ENCODE measurements at regions not wholly inside any gene's neighbourhood (a gene's known extent, or its start where the extent isn't known, plus 50 kb on each side); places are given as distances from the start of the nearest gene placed in this dataset.

GRCh38 chr13:87052731-87053130 lies 618.4 kb upstream of the SLITRK5 start:
- H3K27ac ChIP-seq (ENCODE audit: poor library complexity, severe bottlenecking): no peak overlapping the region
- H3K27me3 ChIP-seq (ENCODE audit: insufficient read depth, poor library complexity, severe bottlenecking): no peaks in the 10 kb centered on the region
- H3K4me3 ChIP-seq (ENCODE audit: severe bottlenecking): no peak overlapping the region
- H3K4me1 ChIP-seq (ENCODE audit: insufficient read depth, poor library complexity, severe bottlenecking): no peaks in the 10 kb centered on the region
- no peaks in the 10 kb centered on the region for H3K36me3 ChIP-seq (ENCODE audit: low read depth)
- no peaks in the 10 kb centered on the region for H3K9me3 ChIP-seq (ENCODE audit: severe bottlenecking)
- DNase-seq (ENCODE audit: low spot score) (no peak), ATAC-seq (ENCODE audit: low read depth) (no peak)
- TF ChIP-seq CTCF (IDR thresholded peaks at IDR 0.05; ENCODE audit: poor library complexity, severe bottlenecking): no peak

DNA sequence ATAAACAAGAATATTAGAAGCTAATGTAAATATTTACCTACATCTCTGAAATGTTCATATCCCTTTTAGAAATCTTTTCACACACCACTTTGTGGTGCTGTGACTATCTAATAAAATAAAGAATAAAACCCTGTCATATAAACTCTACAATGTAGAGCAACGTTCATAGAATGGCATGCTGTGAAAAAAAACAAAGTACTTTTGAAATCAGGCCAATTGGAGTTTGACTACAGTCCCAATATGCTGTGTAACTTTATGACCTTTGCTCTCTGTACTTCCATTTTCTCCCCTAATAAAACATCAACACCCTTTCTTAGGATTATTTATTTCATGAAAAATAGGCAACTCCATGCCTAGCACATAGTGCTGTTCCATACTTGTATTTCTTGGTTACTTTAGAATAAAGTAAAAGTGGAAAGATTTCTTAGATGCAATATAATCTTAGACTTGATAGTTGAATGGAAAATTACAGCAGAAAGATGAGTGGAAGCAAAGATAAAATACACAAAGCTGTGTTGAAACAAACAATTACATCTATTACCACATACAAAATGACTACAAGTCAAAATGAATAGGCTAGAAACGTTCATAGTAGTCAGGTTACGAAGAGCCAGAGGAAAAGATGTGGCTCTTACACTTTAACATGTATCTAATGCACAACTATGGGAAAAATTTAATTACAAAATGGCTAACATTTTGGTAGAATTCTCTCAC lies 613.2 kb upstream of the SLITRK5 start:
- ATAC-seq (ENCODE audit: low read depth) (no peak), DNase-seq (ENCODE audit: low spot score) (no peak)
- Histone ChIP-seq H3K9me3 (ENCODE audit: severe bottlenecking) (no peaks in the 10 kb centered on the region), H3K27me3 (ENCODE audit: insufficient read depth, poor library complexity, severe bottlenecking) (no peaks in the 10 kb centered on the region), H3K27ac (ENCODE audit: poor library complexity, severe bottlenecking) (no peak overlapping the region), H3K4me1 (ENCODE audit: insufficient read depth, poor library complexity, severe bottlenecking) (no peaks in the 10 kb centered on the region), H3K36me3 (ENCODE audit: low read depth) (no peaks in the 10 kb centered on the region), H3K4me3 (ENCODE audit: severe bottlenecking) (no peak overlapping the region)
- no peak for TF ChIP-seq CTCF (IDR thresholded peaks at IDR 0.05; ENCODE audit: poor library complexity, severe bottlenecking)

DNA sequence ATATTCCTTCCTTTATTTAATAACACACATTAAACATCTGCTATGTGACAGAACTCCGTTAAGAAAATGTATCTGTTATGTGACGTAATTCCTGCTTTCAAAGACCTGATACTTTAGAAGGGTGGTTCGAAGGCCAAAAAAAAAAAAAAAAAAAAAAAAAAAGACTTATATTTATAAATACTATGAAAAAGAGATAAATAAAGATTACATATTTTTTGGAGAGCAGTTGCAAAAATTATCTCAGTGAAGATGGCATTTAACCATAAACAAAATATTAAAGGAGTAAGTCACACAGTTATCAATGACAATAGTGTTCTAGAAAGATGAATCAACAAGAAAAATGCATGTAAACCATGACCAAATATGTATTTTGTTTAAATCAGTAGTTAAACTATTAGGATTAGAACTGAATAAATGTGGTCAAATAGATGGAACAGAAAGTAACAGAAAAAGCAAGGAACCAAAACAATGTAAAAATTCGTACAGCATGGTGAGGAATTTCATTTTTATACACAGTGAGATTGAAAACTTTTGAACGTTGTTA lies 612.3 kb upstream of the SLITRK5 start:
- TF ChIP-seq CTCF (IDR thresholded peaks at IDR 0.05; ENCODE audit: poor library complexity, severe bottlenecking): no peak
- ATAC-seq (ENCODE audit: low read depth) (no peak), DNase-seq (ENCODE audit: low spot score) (no peak)
- Histone ChIP-seq H3K27me3 (ENCODE audit: insufficient read depth, poor library complexity, severe bottlenecking) (no peaks in the 10 kb centered on the region), H3K27ac (ENCODE audit: poor library complexity, severe bottlenecking) (no peak overlapping the region), H3K9me3 (ENCODE audit: severe bottlenecking) (no peaks in the 10 kb centered on the region), H3K36me3 (ENCODE audit: low read depth) (no peaks in the 10 kb centered on the region), H3K4me3 (ENCODE audit: severe bottlenecking) (no peak overlapping the region), H3K4me1 (ENCODE audit: insufficient read depth, poor library complexity, severe bottlenecking) (no peaks in the 10 kb centered on the region)

DNA sequence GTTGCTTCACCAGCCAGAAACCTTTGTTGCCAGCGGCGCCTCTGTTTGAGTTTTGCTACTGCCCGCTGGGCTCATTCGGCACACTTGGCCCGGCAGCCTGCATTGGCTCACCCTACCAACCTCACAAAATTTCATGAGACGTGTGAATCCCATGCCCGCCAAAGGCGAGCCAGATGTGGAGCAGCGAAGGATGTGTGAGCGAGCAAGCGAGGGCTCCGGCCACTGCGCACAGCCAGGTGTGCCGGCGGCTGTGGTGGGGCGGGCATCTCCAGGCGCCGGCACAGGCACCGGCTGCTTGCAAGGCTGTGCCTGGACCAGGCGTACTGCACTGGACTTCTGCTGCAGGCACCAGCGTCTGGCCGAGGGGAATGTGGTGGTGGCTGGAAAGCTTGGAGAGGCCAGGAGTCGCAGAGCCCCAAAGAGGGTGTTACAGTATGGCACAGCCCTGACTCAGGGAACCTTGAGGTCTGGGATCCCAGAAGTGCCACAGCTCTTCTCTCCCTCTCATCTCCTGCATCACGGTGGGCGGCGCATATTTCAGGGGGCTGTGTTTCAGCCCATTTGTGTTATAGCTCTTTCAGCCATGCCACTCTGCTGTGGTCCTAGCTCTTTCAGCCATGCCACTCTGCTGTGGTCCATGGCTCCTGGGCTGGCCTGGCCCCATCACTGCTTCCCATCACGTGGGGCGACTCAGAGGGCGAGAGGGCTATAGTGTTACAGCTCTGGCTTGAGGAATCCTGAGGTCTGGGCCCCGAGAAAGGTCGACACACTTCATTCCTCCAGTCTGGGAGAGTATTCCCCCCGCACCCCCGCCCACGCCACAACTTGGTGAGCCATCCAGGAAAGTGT lies 592.0 kb upstream of the SLITRK5 start:
- Histone ChIP-seq H3K4me1 (ENCODE audit: insufficient read depth, poor library complexity, severe bottlenecking) (no peaks in the 10 kb centered on the region), H3K27me3 (ENCODE audit: insufficient read depth, poor library complexity, severe bottlenecking) (no peaks in the 10 kb centered on the region), H3K36me3 (ENCODE audit: low read depth) (no peaks in the 10 kb centered on the region), H3K4me3 (ENCODE audit: severe bottlenecking) (no peak overlapping the region), H3K9me3 (ENCODE audit: severe bottlenecking) (no peaks in the 10 kb centered on the region), H3K27ac (ENCODE audit: poor library complexity, severe bottlenecking) (no peak overlapping the region)
- TF ChIP-seq CTCF (IDR thresholded peaks at IDR 0.05; ENCODE audit: poor library complexity, severe bottlenecking): no peak
- DNase-seq (ENCODE audit: low spot score) (no peak), ATAC-seq (ENCODE audit: low read depth) (no peak)
